Glomerular visceral epithelial cell (primary cell): ENCODE measurements at regions not wholly inside any gene's neighbourhood (a gene's known extent, or its start where the extent isn't known, plus 50 kb on each side); places are given as distances from the start of the nearest gene placed in this dataset.

ENCODE experiments used
- DNase-seq: peaks from one replicate; pipeline ENCODE4 v3.0.0-alpha.2; 2016; ENCODE audit errors: extremely low spot score

GRCh38 chr20:11718474-11719094 is 199.1 kb upstream of the BTBD3 start:
- DNase-seq, result no peak

GRCh38 chr20:11719153-11719552 is 198.5 kb upstream of the BTBD3 start:
- no peak for DNase-seq

GRCh38 chr20:11721411-11721810 is 196.3 kb upstream of the BTBD3 start:
- no peak for DNase-seq

- no peak for DNase-seq
Observed at GRCh38 chr20:11724097-11724496, 193.6 kb upstream of the BTBD3 start.

GRCh38 chr20:11726026-11726425 is 191.7 kb upstream of the BTBD3 start:
- peak; percentile 6 for DNase-seq

GRCh38 chr20:11727708-11728107 is 190.0 kb upstream of the BTBD3 start:
- DNase-seq, result no peak

GRCh38 chr20:11728937-11729336 is 188.8 kb upstream of the BTBD3 start:
- DNase-seq, result no peak

- no peak for DNase-seq
Observed at GRCh38 chr20:11729806-11730205, 187.9 kb upstream of the BTBD3 start.

- no peak for DNase-seq
Observed at GRCh38 chr20:11734431-11734830, 183.3 kb upstream of the BTBD3 start.

- DNase-seq, result no peak
Observed at GRCh38 chr20:11738852-11739251, 178.8 kb upstream of the BTBD3 start.

GRCh38 chr20:11740975-11741374 is 176.7 kb upstream of the BTBD3 start:
- no peak for DNase-seq

GRCh38 chr20:11745145-11745544 is 172.5 kb upstream of the BTBD3 start:
- DNase-seq, result no peak

GRCh38 chr20:11748436-11748835 is 169.3 kb upstream of the BTBD3 start:
- no peak for DNase-seq

- DNase-seq, result no peak
Observed at GRCh38 chr20:11752336-11752735, 165.4 kb upstream of the BTBD3 start.

GRCh38 chr20:11753155-11753554 is 164.5 kb upstream of the BTBD3 start:
- DNase-seq, result no peak

- DNase-seq, result no peak
Observed at GRCh38 chr20:11754451-11754850, 163.2 kb upstream of the BTBD3 start.

GRCh38 chr20:11755071-11755841 is 162.4 kb upstream of the BTBD3 start:
- DNase-seq, result peak; percentile 9

GRCh38 chr20:11761497-11761896 is 156.2 kb upstream of the BTBD3 start:
- DNase-seq, result no peak

- DNase-seq, result no peak
Observed at GRCh38 chr20:11766961-11767360, 150.7 kb upstream of the BTBD3 start.

GRCh38 chr20:11769825-11770224 is 147.9 kb upstream of the BTBD3 start:
- no peak for DNase-seq

GRCh38 chr20:11772226-11772730 is 145.4 kb upstream of the BTBD3 start:
- DNase-seq, result no peak

GRCh38 chr20:11776687-11777086 is 141.0 kb upstream of the BTBD3 start:
- no peak for DNase-seq
